ENCODE measurements at regions not wholly inside any gene's neighbourhood (a gene's known extent, or its start where the extent isn't known, plus 50 kb on each side); places are given as distances from the start of the nearest gene placed in this dataset.

DNA sequence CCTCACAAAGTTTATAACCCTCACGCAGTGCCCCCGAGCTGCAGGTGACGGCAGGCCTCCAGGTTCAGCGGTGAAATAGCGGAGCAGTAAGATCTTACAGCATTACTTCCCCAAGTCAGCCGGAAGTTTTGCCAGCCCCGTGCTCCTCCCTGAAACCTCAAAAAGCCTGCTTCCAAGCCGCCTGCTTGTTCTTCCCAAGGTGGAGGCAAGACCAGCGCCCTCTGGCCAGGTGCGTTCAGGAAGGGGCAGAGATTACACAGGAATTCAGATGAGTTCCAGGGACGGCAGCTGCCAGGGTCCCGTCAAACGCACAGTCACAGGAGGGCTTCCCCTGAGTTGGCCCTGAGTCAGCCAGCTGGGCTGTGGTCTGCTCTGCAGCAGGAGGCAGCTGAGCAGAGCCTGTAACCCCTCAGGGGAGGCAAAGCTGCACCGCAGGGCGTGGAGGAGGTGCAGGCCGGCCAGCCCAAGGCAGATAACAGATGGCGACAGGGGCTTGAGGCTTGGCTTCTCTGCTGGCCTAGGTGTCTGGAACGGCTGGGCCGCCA, 124.1 kb upstream of the RPS6KA2 start:
- no peak for TF ChIP-seq CTCF (IDR thresholded peaks at IDR 0.05)
- TF ChIP-seq POLR2A (IDR thresholded peaks at IDR 0.05; ENCODE audit: low read length) = no peak
- no peak for TF ChIP-seq SMC3 (IDR thresholded peaks at IDR 0.05)
- no peak for TF ChIP-seq EP300 (IDR thresholded peaks at IDR 0.05)
- no peak for TF ChIP-seq MAX (IDR thresholded peaks at IDR 0.05)
- TF ChIP-seq, protein P1, sequence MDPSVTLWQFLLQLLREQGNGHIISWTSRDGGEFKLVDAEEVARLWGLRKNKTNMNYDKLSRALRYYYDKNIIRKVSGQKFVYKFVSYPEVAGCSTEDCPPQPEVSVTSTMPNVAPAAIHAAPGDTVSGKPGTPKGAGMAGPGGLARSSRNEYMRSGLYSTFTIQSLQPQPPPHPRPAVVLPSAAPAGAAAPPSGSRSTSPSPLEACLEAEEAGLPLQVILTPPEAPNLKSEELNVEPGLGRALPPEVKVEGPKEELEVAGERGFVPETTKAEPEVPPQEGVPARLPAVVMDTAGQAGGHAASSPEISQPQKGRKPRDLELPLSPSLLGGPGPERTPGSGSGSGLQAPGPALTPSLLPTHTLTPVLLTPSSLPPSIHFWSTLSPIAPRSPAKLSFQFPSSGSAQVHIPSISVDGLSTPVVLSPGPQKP (IDR thresholded peaks at IDR 0.05; ENCODE audit: low read depth, low read length) = no peak
- no peak for TF ChIP-seq RFX5 (IDR thresholded peaks at IDR 0.05)
- no peak for TF ChIP-seq TP53 (CRISPR knock-in tag; IDR thresholded peaks at IDR 0.05)
- no peak for TF ChIP-seq RAD21 (conservative IDR thresholded peaks at IDR 0.05 in 1 of 2, IDR thresholded peaks at IDR 0.05 in 1 of 2)
- no peak for TF ChIP-seq CHD4 (IDR thresholded peaks at IDR 0.05; ENCODE audit: borderline replicate concordance)

Measured in A549 (cell line).